Femur (tissue), 1 donor: ENCODE measurements at regions not wholly inside any gene's neighbourhood (a gene's known extent, or its start where the extent isn't known, plus 50 kb on each side); places are given as distances from the start of the nearest gene placed in this dataset.

Experiments
- DNase-seq: peaks from one replicate; pipeline ENCODE4 v3.0.0-alpha.2; 2017

GRCh38 chr13:85278851-85279250 lies 520.4 kb downstream of the SLITRK6 start:
- no peak for DNase-seq

- no peak for DNase-seq
Observed at GRCh38 chr13:85277748-85278147, 521.5 kb downstream of the SLITRK6 start.

- DNase-seq: no peak
Observed at GRCh38 chr13:85266771-85267170, 532.4 kb downstream of the SLITRK6 start.

- DNase-seq: no peak
Observed at GRCh38 chr13:85266331-85266730, 532.9 kb downstream of the SLITRK6 start.

- no peak for DNase-seq
Observed at GRCh38 chr13:85265296-85265695, 533.9 kb downstream of the SLITRK6 start.

GRCh38 chr13:85262499-85262898 lies 536.7 kb downstream of the SLITRK6 start:
- no peak for DNase-seq

GRCh38 chr13:85261757-85262346 lies 537.4 kb downstream of the SLITRK6 start:
- DNase-seq: no peak

GRCh38 chr13:85260896-85261295 lies 538.3 kb downstream of the SLITRK6 start:
- DNase-seq: no peak

- DNase-seq: no peak
Observed at GRCh38 chr13:85255978-85256377, 543.2 kb downstream of the SLITRK6 start.

- DNase-seq: no peak
Observed at GRCh38 chr13:85254641-85255040, 544.6 kb downstream of the SLITRK6 start.

GRCh38 chr13:85249151-85249550 lies 550.1 kb downstream of the SLITRK6 start:
- no peak for DNase-seq

GRCh38 chr13:85247780-85248179 lies 551.4 kb downstream of the SLITRK6 start:
- no peak for DNase-seq

GRCh38 chr13:85243831-85244230 lies 555.4 kb downstream of the SLITRK6 start:
- DNase-seq: no peak

GRCh38 chr13:85241060-85241459 lies 558.2 kb downstream of the SLITRK6 start:
- DNase-seq: no peak

GRCh38 chr13:85236413-85236812 lies 562.8 kb downstream of the SLITRK6 start:
- no peak for DNase-seq

GRCh38 chr13:85230691-85231093 lies 568.5 kb downstream of the SLITRK6 start:
- no peak for DNase-seq

- DNase-seq: no peak
Observed at GRCh38 chr13:85228692-85229091, 570.5 kb downstream of the SLITRK6 start.

- DNase-seq: no peak
Observed at GRCh38 chr13:85223883-85224656, 575.1 kb downstream of the SLITRK6 start.

GRCh38 chr13:85216576-85216975 lies 582.6 kb downstream of the SLITRK6 start:
- no peak for DNase-seq

- no peak for DNase-seq
Observed at GRCh38 chr13:85212692-85213091, 586.5 kb downstream of the SLITRK6 start.

- DNase-seq: no peak
Observed at GRCh38 chr13:85204668-85205344, 594.4 kb downstream of the SLITRK6 start.

- no peak for DNase-seq
Observed at GRCh38 chr13:85197431-85197830, 601.8 kb downstream of the SLITRK6 start.

- no peak for DNase-seq
Observed at GRCh38 chr13:85194482-85194881, 604.7 kb downstream of the SLITRK6 start.
